ENCODE measurements at regions not wholly inside any gene's neighbourhood (a gene's known extent, or its start where the extent isn't known, plus 50 kb on each side); places are given as distances from the start of the nearest gene placed in this dataset.
A peak's percentile ranks its signal among the peaks of the same experiment; 100 is the strongest.

DNA sequence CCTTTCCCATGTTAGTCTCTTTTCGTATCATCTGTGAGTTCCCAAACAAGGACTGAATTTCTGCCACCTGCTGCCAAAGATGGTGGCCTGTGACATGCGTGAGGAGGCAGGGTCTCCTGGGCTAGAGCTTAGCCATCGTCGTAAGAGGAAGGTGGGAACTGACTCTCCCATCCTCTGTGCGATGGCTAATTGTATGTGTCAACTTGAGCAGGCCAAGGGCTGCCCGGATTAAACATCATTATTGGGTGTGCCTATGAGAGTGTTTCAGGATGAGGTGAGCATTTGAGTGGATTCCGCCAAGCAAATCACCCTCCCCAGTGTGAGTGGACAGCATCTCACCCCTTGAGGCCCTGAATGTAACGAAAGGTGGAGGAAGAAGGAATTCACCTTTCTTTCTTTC is 220.7 kb upstream of the DIO3 start:
- no peak for DNase-seq

GRCh38 chr14:101347893-101348777 is 213.2 kb upstream of the DIO3 start:
- DNase-seq, result no peak

- no peak for DNase-seq
Measured at GRCh38 chr14:101349108-101349507, 212.2 kb upstream of the DIO3 start.

DNA sequence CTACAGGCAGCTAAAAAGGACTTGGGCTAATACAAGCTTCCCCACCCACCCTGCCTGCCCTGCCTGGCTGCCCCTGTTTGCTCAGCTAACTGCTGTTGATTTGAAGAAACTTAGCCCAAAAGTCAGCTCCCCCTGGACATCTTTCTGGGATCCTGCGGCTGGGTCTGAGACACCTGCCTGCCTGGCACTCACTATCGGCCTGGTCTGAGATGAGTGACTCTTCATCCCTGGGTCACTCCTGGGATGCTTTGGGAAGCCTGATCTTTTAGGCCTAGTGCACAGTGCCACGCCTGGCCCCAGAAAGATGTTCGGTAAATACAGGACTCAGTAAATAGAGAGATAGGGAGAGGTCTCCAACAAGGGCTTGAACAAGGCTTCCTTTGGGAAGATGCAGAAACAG is 211.3 kb upstream of the DIO3 start:
- no peak for DNase-seq

GRCh38 chr14:101350691-101351090 is 210.6 kb upstream of the DIO3 start:
- no peak for DNase-seq

DNA sequence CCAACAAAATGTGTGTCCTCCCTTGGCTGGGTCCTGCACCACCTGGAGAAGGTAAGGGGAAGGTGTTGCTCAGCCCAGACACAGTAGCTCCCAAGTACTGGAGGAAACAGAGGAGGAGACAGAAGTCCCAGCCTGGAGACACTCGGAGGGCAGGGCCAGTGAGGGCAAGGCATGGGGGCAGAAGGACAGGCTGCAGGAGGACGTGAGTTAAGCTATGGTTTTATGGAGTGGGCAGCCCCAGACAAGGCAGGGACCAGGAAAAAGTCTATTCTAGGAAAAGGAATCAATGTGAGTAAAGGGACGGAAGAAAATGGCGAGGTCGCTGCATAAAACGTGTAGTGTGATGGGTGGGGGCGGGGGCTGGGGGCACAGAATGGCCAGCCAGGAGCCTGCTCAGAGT is 210.1 kb upstream of the DIO3 start:
- DNase-seq, result no peak

GRCh38 chr14:101351769-101352168 is 209.5 kb upstream of the DIO3 start:
- no peak for DNase-seq

DNA sequence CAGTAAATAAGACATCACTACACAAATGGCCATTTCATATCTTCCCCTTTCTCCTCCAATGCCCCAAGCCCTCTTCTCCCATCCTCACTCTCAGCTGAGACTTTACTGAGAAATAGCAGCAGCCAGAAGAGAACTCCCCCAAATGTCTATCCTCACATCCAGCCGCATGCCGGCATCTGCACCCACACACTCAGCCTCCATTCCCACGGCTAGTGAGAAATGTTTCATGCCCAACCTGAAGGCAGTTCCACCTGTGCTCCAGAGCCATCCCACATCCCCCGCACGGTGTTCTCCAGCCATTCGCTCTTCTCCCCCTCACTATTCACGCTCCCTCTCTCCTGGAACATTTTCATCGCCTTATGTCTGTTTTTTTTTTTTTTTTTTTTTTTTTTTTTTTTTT is 208.7 kb upstream of the DIO3 start:
- no peak for DNase-seq

GRCh38 chr14:101353422-101353821 is 207.9 kb upstream of the DIO3 start:
- no peak for DNase-seq

GRCh38 chr14:101354726-101355125 is 206.6 kb upstream of the DIO3 start:
- DNase-seq, result no peak

DNA sequence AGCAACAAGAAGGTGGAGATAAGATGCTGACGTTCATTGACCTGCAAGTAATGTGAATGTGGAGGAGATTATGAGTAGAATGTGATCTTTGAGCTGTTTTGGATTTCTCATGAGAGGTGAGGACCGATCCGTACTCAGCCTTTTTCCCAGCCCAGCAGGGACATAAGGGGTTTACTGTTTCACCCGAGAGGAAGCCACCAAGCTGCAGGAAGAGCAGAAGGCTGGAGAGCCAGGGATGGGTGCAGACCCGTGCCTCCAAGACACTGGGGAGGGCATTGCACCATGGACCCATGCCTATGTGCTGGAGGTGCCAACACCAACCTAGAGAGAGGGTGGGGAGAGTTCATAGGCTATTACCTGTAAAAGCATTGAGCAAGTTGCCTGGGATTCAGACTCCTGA is 206.0 kb upstream of the DIO3 start:
- no peak for DNase-seq

GRCh38 chr14:101357038-101357437 is 204.3 kb upstream of the DIO3 start:
- DNase-seq, result no peak

- DNase-seq, result no peak
Measured at GRCh38 chr14:101357559-101358319, 203.6 kb upstream of the DIO3 start.

DNA sequence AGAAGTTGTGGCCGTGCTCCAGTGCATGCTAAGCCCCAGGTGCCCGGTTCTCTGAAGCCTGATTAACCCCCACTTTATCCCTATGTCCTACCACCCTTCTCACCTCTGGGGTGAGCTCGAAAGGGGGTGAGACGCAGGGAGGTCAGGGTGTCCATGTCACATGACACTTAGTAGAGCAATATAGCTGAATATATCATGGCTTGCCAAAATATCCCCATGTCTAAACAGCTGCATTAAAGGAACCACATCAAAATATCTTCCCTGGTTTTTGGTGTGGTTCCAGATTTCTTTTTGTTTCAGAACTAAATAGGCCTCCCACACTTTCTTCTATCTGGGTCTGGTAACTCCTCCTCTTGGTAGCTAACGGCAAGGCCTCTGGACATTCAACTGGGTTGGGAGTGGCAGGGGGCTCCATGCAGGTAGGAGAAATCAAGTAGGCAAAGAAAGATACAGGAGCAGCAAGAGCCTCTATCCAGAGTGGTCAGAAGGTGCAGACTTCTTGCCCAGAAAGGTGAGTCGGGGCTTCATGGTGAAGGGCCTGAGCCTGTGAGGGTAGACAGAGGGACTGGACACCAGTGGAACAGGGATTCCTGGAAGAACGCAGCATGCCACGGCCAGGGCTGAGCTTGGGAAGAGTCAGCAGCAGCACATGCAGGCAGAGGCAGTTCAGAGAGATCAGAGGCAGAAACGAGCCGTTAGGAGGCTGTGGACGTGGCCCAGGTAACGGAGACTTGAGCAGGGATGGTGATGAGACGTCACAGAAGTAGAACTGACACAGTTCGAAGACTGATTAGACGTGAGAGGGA is 202.8 kb upstream of the DIO3 start:
- no peak for DNase-seq

DNA sequence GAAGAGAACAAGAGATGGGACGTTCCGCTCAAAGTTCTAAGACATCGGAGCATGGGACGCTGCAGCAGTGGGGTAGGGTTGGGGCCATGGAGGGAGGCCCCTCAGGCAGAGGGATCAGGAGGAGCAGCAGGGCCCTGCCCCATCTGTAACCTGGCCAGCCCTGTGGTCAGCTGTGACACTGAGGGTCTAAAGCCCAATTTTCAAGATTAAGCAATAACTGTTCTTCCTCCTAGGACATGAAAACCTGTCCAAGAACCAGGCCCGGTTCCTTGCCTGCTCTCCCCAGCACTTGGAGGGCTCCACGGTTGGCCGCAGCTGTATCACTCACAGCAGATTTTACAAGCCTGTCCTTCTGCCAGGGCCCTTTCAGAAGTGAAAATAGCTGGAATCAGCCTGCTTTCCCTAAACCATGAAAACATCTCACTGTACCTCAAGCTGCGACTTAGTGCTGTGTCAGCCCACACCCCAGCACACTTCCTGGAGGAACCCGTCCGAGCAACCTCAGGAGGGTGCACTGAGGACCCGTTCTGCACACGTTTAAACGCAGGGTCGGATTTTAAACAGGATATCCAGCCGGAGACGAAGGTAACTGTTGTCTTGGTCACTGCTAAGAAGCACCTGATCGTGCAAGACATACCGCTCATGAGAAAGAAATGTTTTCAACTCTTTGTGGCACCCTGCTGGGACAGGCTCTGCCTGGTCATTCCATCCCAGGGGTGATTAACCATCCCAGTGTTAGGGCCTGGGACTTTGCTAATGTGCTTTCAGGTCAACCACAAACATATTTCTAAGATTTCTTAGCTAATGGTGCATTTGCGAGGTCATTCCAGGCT is 201.9 kb upstream of the DIO3 start:
- DNase-seq, result no peak

GRCh38 chr14:101360054-101360911 is 201.0 kb upstream of the DIO3 start:
- DNase-seq, result no peak

GRCh38 chr14:101361044-101361443 is 200.3 kb upstream of the DIO3 start:
- peak; percentile 83 for DNase-seq

- no peak for DNase-seq
Measured at GRCh38 chr14:101361451-101362433, 199.6 kb upstream of the DIO3 start.

DNA sequence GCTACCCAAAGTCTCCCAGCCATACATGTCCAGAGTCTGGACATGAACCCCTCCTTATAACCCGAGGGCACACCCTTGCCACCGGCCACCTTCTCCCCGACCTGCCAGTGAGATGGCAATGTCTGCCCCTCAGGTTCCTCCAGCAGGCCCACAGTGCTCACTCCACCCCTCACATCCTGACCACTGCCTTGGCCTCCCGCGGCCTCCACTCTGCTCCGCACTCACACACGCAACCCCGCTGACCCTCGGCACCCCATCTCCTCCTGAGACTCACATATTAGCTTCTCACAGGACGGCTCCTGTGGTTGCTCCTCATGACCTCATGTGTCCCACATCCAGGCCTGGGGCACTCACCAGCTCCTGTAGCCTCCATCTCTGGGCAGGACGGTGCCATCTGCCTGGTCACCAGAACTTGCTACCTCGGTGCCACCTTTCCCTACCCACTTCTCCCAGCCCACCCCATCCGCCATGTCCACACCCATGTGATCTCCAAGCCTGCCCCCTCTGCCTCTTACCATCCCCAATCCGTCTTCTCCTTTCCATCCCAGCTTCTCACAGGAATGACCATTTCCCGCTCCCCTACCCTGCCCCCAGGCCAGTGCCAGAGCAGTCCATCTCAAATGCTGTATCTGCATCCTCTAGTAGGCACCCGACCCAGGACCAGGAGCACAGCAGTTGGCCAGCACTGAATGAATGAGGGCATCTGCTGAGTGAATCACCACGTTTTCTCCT is 198.6 kb upstream of the DIO3 start:
- no peak for DNase-seq

GRCh38 chr14:101363261-101363555 is 198.1 kb upstream of the DIO3 start:
- DNase-seq, result no peak

Data from MV-4-11 (cell line).